H1 (cell line): ENCODE measurements at regions not wholly inside any gene's neighbourhood (a gene's known extent, or its start where the extent isn't known, plus 50 kb on each side); places are given as distances from the start of the nearest gene placed in this dataset.

Experiments
- POLR2AphosphoS5 ChIP-seq: IDR thresholded peaks from 2 replicates; pipeline ENCODE4 v1.6.1; 2011; ENCODE audit warnings: low read depth, low read length
- TF ChIP-seq, protein P1 (sequence below): fragments of 300-600 bp; sonication (generic); IDR thresholded peaks from 2 replicates; pipeline ENCODE4 v1.7.1; 2012; ENCODE audit warnings: low read length, moderate library complexity, mild to moderate bottlenecking, inconsistent platforms; ENCODE audit not compliant: insufficient replicate concordance

DNA sequence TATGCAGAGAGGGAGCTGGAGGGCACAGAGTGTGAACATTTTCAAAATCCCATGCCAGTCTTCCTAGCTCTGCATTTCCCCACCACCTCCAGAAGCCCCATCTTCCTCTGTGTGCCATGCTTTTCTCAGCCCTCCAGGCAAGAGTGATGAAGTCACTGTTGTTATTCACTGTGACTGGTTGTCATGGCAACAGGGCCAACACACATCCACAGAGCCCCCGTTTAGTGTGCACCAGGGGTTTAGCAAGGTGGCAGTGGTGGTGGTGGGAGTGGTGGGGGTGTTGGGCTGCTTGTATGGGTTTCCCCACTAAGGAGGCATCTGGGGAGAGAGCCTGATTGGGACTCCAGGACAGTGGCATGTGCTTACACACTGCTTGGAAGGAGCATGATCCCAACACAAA is 309.9 kb upstream of the ASIC2 start (continued):
- TF ChIP-seq, protein P1, sequence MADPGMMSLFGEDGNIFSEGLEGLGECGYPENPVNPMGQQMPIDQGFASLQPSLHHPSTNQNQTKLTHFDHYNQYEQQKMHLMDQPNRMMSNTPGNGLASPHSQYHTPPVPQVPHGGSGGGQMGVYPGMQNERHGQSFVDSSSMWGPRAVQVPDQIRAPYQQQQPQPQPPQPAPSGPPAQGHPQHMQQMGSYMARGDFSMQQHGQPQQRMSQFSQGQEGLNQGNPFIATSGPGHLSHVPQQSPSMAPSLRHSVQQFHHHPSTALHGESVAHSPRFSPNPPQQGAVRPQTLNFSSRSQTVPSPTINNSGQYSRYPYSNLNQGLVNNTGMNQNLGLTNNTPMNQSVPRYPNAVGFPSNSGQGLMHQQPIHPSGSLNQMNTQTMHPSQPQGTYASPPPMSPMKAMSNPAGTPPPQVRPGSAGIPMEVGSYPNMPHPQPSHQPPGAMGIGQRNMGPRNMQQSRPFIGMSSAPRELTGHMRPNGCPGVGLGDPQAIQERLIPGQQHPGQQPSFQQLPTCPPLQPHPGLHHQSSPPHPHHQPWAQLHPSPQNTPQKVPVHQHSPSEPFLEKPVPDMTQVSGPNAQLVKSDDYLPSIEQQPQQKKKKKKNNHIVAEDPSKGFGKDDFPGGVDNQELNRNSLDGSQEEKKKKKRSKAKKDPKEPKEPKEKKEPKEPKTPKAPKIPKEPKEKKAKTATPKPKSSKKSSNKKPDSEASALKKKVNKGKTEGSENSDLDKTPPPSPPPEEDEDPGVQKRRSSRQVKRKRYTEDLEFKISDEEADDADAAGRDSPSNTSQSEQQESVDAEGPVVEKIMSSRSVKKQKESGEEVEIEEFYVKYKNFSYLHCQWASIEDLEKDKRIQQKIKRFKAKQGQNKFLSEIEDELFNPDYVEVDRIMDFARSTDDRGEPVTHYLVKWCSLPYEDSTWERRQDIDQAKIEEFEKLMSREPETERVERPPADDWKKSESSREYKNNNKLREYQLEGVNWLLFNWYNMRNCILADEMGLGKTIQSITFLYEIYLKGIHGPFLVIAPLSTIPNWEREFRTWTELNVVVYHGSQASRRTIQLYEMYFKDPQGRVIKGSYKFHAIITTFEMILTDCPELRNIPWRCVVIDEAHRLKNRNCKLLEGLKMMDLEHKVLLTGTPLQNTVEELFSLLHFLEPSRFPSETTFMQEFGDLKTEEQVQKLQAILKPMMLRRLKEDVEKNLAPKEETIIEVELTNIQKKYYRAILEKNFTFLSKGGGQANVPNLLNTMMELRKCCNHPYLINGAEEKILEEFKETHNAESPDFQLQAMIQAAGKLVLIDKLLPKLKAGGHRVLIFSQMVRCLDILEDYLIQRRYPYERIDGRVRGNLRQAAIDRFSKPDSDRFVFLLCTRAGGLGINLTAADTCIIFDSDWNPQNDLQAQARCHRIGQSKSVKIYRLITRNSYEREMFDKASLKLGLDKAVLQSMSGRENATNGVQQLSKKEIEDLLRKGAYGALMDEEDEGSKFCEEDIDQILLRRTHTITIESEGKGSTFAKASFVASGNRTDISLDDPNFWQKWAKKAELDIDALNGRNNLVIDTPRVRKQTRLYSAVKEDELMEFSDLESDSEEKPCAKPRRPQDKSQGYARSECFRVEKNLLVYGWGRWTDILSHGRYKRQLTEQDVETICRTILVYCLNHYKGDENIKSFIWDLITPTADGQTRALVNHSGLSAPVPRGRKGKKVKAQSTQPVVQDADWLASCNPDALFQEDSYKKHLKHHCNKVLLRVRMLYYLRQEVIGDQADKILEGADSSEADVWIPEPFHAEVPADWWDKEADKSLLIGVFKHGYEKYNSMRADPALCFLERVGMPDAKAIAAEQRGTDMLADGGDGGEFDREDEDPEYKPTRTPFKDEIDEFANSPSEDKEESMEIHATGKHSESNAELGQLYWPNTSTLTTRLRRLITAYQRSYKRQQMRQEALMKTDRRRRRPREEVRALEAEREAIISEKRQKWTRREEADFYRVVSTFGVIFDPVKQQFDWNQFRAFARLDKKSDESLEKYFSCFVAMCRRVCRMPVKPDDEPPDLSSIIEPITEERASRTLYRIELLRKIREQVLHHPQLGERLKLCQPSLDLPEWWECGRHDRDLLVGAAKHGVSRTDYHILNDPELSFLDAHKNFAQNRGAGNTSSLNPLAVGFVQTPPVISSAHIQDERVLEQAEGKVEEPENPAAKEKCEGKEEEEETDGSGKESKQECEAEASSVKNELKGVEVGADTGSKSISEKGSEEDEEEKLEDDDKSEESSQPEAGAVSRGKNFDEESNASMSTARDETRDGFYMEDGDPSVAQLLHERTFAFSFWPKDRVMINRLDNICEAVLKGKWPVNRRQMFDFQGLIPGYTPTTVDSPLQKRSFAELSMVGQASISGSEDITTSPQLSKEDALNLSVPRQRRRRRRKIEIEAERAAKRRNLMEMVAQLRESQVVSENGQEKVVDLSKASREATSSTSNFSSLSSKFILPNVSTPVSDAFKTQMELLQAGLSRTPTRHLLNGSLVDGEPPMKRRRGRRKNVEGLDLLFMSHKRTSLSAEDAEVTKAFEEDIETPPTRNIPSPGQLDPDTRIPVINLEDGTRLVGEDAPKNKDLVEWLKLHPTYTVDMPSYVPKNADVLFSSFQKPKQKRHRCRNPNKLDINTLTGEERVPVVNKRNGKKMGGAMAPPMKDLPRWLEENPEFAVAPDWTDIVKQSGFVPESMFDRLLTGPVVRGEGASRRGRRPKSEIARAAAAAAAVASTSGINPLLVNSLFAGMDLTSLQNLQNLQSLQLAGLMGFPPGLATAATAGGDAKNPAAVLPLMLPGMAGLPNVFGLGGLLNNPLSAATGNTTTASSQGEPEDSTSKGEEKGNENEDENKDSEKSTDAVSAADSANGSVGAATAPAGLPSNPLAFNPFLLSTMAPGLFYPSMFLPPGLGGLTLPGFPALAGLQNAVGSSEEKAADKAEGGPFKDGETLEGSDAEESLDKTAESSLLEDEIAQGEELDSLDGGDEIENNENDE, result no peak
- no peak for TF ChIP-seq POLR2AphosphoS5
- TF ChIP-seq, all 59 proteins: peak for 1
